ENCODE measurements at regions not wholly inside any gene's neighbourhood (a gene's known extent, or its start where the extent isn't known, plus 50 kb on each side); places are given as distances from the start of the nearest gene placed in this dataset.

DNA sequence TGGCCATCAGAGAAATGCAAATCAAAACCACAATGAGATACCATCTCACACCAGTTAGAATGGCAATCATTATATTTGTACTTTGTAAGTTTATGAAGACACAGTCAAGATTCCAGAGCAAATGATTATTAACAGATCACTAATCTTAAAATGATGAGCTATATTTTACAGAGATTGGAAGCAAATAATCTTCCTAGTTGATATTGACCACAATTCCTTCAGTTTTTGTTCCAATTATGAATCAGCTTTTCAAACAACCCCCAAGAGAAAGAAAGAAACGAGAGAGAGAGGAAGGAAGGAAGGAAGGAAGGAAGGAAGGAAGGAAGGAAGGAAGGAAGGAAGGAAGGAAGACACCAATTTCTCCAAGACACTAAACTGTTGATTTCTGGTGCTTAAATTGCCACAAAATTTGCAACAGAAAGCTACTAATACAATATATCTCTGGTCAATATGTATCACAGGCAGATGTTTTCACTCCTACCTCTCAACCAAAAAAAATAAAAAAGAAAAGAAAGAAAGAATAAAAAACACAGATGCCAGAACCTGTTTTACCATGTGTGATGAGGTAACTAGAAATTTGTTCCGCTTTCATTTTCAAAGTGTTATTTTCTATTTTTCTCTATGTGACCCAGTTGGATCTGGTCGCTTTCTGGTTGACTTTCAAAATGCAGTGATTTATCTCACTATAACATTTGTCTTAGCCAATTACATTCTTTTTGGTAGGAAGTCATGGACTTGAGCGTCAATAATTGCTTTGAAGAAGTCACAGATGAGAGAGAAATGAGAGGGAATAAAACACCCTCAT, 1609.6 kb downstream of the SI start:
- no peak for DNase-seq
- H3K4me3 ChIP-seq (ENCODE audit: low read depth, low read length), result no peak overlapping the region
- H3K4me1 ChIP-seq, result no peaks in the 10 kb centered on the region

DNA sequence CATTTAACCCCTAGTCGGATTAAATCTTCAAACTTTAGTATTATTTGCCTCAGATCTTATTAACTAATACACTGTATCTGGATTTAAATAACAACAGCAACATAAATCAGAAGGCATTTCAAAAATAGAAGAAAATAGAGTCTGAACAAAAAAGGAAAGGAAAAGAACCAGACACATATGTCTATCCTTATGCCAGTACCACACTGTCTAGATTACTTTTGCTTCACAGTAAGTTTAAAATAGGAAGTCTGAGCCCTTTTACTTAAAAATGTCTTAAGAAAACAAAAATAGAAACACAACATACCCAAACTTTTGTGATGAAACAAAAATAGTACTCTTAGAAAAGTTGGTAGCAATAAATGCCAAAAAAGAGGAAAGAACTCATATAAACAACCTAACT, 1615.8 kb downstream of the SI start:
- TF ChIP-seq, protein P1, sequence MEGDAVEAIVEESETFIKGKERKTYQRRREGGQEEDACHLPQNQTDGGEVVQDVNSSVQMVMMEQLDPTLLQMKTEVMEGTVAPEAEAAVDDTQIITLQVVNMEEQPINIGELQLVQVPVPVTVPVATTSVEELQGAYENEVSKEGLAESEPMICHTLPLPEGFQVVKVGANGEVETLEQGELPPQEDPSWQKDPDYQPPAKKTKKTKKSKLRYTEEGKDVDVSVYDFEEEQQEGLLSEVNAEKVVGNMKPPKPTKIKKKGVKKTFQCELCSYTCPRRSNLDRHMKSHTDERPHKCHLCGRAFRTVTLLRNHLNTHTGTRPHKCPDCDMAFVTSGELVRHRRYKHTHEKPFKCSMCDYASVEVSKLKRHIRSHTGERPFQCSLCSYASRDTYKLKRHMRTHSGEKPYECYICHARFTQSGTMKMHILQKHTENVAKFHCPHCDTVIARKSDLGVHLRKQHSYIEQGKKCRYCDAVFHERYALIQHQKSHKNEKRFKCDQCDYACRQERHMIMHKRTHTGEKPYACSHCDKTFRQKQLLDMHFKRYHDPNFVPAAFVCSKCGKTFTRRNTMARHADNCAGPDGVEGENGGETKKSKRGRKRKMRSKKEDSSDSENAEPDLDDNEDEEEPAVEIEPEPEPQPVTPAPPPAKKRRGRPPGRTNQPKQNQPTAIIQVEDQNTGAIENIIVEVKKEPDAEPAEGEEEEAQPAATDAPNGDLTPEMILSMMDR (IDR thresholded peaks at IDR 0.05; ENCODE audit: low read depth, low read length), result no peak
- Histone ChIP-seq H3K9me3 (no peaks in the 10 kb centered on the region), H3K4me3 (ENCODE audit: low read depth, low read length) (no peak overlapping the region), H3K27me3 (no peaks in the 10 kb centered on the region), H3K36me3 (no peaks in the 10 kb centered on the region), H3K4me1 (no peaks in the 10 kb centered on the region)
- no peak for DNase-seq

More for the DNA sequence above, 1609.6 kb downstream of the SI start:
- TF ChIP-seq, protein P1 (IDR thresholded peaks at IDR 0.05; ENCODE audit: low read depth, low read length), result no peak
- Histone ChIP-seq H3K27me3 (no peaks in the 10 kb centered on the region), H3K36me3 (no peaks in the 10 kb centered on the region), H3K9me3 (no peaks in the 10 kb centered on the region; the same call in 1 of the 2 replicates)

DNA sequence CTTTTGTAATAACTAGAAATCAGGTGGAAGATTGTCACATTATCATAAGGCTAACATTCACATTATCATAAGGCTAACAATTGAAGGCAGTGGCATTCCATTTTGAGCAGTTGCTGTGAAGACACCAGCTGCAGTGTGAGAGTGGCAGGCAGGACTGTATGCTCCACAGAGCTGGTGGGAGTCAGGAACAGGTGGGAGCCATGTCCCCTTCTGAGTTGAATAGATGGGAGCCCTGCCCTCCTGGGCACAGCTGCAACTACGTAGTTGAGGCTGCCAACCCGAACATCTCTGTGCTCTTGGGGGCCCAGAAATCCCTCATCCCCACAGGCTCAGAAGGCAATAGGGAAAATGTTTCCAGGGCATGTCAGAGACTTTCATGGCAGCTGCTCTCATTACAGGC, 1627.6 kb downstream of the SI start:
- H3K36me3 ChIP-seq, result no peaks in the 10 kb centered on the region
- TF ChIP-seq, protein P1 (IDR thresholded peaks at IDR 0.05; ENCODE audit: low read depth, low read length), result no peak
- H3K4me3 ChIP-seq (ENCODE audit: low read depth, low read length), result no peak overlapping the region
- no peaks in the 10 kb centered on the region for H3K27me3 ChIP-seq
- no peaks in the 10 kb centered on the region for H3K4me1 ChIP-seq
- DNase-seq, result no peak
- H3K9me3 ChIP-seq, result no peaks in the 10 kb centered on the region

DNA sequence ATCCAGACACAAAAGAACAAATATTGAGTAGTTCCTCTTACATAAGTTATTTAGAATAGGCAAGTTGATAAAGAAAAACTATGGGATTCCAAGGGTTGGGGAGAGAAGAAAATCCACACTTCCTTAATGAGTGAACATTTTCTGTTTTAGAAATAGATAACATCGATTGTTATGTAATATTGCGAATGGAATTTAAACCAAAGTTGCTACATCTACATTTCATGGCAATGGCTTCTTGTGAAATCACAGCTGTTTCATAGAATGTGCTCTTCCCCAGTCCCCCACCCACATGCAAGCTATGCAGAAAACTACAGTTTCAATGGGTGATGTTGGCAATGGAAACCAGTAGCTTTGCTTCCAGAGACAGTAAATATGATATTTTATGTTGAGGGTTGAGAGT, 1639.5 kb downstream of the SI start:
- Histone ChIP-seq H3K4me1 (no peaks in the 10 kb centered on the region), H3K36me3 (no peaks in the 10 kb centered on the region), H3K9me3 (no peaks in the 10 kb centered on the region), H3K4me3 (ENCODE audit: low read depth, low read length) (no peak overlapping the region), H3K27me3 (no peaks in the 10 kb centered on the region)
- DNase-seq, result no peak
- TF ChIP-seq, protein P1 (IDR thresholded peaks at IDR 0.05; ENCODE audit: low read depth, low read length), result no peak

DNA sequence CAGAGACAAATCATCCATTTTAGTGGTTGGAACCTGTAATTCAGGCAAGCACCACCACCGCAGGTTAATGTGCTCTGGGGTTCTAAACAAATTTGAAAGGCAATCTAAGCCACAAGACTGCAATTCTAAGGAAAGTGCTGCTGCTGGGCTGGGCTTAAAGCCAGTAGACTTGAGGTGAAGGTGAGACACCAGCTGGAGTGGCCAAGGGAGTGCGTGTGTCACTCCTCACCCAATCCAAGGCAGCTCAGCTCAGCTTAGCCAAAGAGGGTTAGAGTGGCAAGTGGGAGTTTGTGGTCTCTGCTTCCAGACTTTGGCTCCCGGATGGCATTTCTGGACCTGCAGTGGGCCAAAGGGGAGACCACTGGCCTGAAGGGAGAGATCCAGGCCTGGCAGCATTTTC, 1655.6 kb downstream of the SI start:
- Histone ChIP-seq H3K9me3 (no peaks in the 10 kb centered on the region), H3K4me3 (ENCODE audit: low read depth, low read length) (no peak overlapping the region), H3K4me1 (no peaks in the 10 kb centered on the region; the same call in 1 of the 2 replicates), H3K27me3 (no peaks in the 10 kb centered on the region), H3K36me3 (no peaks in the 10 kb centered on the region)
- no peak for DNase-seq
- TF ChIP-seq, protein P1 (IDR thresholded peaks at IDR 0.05; ENCODE audit: low read depth, low read length), result no peak

DNA sequence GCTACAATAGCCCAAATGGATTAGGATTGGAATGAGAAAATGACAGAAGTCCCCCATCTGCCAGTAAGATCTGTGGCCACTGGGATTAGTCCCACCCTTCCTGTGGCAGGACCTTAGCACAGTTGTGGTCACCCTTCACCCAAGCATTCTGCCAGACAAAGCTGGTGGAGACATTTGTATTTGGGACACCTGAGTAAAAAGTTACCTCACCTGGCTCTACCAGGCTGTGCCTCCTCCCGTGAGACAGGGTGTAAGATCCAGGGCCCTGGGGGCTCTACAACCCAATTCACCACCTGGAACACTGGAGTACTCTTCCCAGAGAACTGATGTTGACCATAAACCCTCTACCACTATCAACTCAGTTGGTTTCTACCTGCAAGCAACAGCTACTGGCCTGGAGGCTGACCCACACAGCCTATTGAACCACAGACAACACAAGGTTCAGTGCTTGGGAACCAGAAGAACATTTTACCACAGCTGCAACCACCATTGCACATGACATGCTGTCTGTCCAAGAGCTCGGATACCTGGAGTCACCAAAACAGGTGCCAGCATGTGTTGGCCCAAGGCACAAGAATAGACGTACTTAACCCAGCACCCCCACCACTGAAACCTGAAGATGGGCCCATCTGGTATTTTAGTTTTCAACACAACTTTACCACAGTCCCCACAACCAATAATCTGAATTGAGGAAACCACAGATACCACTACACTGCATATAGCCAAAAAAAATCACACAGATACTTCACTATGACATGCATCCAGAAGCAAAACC, 1686.7 kb downstream of the SI start:
- TF ChIP-seq, protein P1 (IDR thresholded peaks at IDR 0.05; ENCODE audit: low read depth, low read length), result no peak
- DNase-seq, result no peak
- H3K36me3 ChIP-seq, result no peaks in the 10 kb centered on the region
- no peak overlapping the region for H3K4me3 ChIP-seq (ENCODE audit: low read depth, low read length)
- no peaks in the 10 kb centered on the region for H3K9me3 ChIP-seq
- no peaks in the 10 kb centered on the region for H3K4me1 ChIP-seq
- H3K27me3 ChIP-seq, result no peaks in the 10 kb centered on the region

All from BE2C (cell line).